ENCODE measurements at regions not wholly inside any gene's neighbourhood (a gene's known extent, or its start where the extent isn't known, plus 50 kb on each side); places are given as distances from the start of the nearest gene placed in this dataset.
"Not testable (repeated sequence)": the region's sequence is repeated elsewhere in the genome, so short reads cannot be mapped to it uniquely, and the experiment has no call there.

- no peak for DNase-seq (ENCODE audit: low read depth in 4 of 4, low spot score in 2 of 4)
These were observed 82.2 kb upstream of the SLC22A16 start for GRCh38 chr6:110558575-110558974.

- DNase-seq (ENCODE audit: low read depth in 4 of 4, low spot score in 2 of 4) = no peak
These were observed 80.8 kb upstream of the SLC22A16 start for GRCh38 chr6:110557199-110557598.

- no peak for DNase-seq (ENCODE audit: low read depth in 4 of 4, low spot score in 2 of 4)
These were observed 80.1 kb upstream of the SLC22A16 start for GRCh38 chr6:110556317-110557110.

GRCh38 chr6:110554966-110555460, 78.6 kb upstream of the SLC22A16 start:
- no peak for DNase-seq (ENCODE audit: low read depth in 4 of 4, low spot score in 2 of 4)

- no peak for DNase-seq (ENCODE audit: low read depth in 4 of 4, low spot score in 2 of 4)
These were observed 78.0 kb upstream of the SLC22A16 start for GRCh38 chr6:110554441-110554840.

- DNase-seq (ENCODE audit: low read depth in 4 of 4, low spot score in 2 of 4) = no peak
These were observed 76.7 kb upstream of the SLC22A16 start for GRCh38 chr6:110552901-110553641.

- no peak for DNase-seq (ENCODE audit: low read depth in 4 of 4, low spot score in 2 of 4)
These were observed 75.7 kb upstream of the SLC22A16 start for GRCh38 chr6:110552076-110552475.

GRCh38 chr6:110551088-110551487, 74.7 kb upstream of the SLC22A16 start:
- DNase-seq (ENCODE audit: low read depth in 4 of 4, low spot score in 2 of 4) = no peak

GRCh38 chr6:110550353-110550752, 73.9 kb upstream of the SLC22A16 start:
- no peak for DNase-seq (ENCODE audit: low read depth in 4 of 4, low spot score in 2 of 4)

- no peak for DNase-seq (ENCODE audit: low read depth in 4 of 4, low spot score in 2 of 4)
These were observed 72.9 kb upstream of the SLC22A16 start for GRCh38 chr6:110549277-110549676.

GRCh38 chr6:110548110-110548847, 71.9 kb upstream of the SLC22A16 start:
- DNase-seq (ENCODE audit: low read depth in 4 of 4, low spot score in 2 of 4) = no peak

GRCh38 chr6:110547266-110547964, 71.0 kb upstream of the SLC22A16 start:
- DNase-seq (ENCODE audit: low read depth in 4 of 4, low spot score in 2 of 4) = no peak

- no peak for DNase-seq (ENCODE audit: low read depth in 4 of 4, low spot score in 2 of 4)
These were observed 68.9 kb upstream of the SLC22A16 start for GRCh38 chr6:110545081-110545872.

- no peak for DNase-seq (ENCODE audit: low read depth in 4 of 4, low spot score in 2 of 4)
These were observed 68.1 kb upstream of the SLC22A16 start for GRCh38 chr6:110544472-110544871.

GRCh38 chr6:110543106-110543505, 66.7 kb upstream of the SLC22A16 start:
- DNase-seq (ENCODE audit: low read depth in 4 of 4, low spot score in 2 of 4) = no peak

GRCh38 chr6:110542311-110543024, 66.1 kb upstream of the SLC22A16 start:
- no peak for DNase-seq (ENCODE audit: low read depth in 4 of 4, low spot score in 2 of 4)

- DNase-seq (ENCODE audit: low read depth in 4 of 4, low spot score in 2 of 4) = no peak
These were observed 65.4 kb upstream of the SLC22A16 start for GRCh38 chr6:110541701-110542309.

- DNase-seq (ENCODE audit: low read depth in 4 of 4, low spot score in 2 of 4) = not testable (repeated sequence)
These were observed 63.0 kb upstream of the SLC22A16 start for GRCh38 chr6:110539277-110540019.

Data from left renal cortex interstitium (tissue), 4 donors.